NCI-H2029 treated with DMSO at 0.1 percent for 48 hours (cell line): ENCODE measurements at regions not wholly inside any gene's neighbourhood (a gene's known extent, or its start where the extent isn't known, plus 50 kb on each side); places are given as distances from the start of the nearest gene placed in this dataset.

Experiments
- DNase-seq: peaks from one replicate; lab custom pipeline; 2025; lab: John Stamatoyannopoulos, UW

DNA sequence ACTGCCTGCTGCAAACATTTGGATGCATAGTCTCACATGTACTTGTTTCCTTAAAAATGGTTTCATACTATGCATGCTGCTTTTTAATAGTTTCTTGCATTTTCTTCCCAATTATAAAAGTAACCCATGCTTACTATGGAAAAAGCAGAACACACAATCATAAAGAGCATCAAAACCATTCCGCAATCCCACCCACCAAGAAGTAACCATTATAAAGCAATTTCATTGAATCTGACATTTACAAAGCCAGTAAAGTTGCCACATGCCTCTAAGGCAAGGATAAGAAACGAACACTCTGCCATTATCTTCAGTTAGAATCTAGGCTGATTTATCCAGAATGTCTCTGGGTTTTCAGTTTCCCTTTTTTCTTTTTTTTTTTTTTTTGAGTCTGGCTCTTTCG, 92.7 kb upstream of the OSMR start:
- DNase-seq = no peak

DNA sequence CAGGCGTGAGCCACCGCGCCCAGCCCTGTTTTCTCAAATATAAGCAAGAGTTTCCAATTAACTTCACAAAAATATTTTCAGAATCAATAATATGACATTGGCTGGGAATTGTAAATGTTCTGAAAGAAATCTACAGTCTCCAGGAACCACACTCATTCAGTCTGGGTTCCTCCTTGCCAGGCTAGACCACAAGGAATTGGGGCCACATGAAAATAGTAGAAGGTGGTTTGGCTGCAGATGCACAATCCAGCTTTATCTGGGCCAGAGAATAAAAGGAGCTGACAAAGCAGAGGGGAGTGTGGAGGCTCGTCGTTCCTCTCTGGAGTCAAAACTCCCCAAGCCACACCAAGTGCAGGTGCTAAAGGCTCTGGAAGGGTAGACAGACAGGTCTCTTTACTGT, 92.0 kb upstream of the OSMR start:
- no peak for DNase-seq

DNA sequence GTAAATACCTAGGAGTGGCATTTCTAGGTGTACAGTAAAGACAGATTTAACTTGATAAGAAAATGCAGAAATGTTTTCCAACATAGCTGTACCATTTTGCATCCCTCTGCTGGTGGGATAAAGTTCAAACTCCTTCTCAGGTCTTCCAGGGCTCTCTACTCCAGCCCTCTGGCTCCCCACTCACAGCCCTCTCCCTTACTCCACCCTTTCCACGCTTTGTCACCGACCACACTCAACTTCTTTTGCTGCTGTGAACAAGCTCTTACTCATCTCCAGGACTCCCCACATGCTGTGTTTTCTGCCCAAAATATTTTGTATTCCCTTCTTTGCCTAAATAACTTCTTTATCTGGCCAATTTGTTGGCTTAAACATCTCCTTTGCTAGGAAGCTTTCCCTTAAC, 90.6 kb upstream of the OSMR start:
- DNase-seq = no peak

DNA sequence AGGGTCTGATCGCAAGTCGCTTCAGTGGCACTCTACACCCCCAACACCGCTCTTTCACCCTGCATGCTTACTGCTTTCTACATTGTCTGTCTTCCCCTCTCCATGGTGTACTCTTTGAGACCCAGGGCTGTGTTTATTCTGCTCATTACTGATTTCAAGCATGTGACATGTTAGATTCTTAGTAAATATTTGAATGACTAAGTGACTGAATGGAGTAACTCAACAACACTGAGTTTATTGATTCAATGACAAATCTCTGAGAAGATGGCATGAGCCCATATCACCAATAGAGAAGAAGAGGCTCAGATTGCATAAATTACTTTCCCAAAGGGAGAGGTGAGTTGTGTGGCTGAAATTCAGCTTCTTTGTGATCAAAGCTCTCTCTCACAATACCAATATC, 89.7 kb upstream of the OSMR start:
- no peak for DNase-seq

DNA sequence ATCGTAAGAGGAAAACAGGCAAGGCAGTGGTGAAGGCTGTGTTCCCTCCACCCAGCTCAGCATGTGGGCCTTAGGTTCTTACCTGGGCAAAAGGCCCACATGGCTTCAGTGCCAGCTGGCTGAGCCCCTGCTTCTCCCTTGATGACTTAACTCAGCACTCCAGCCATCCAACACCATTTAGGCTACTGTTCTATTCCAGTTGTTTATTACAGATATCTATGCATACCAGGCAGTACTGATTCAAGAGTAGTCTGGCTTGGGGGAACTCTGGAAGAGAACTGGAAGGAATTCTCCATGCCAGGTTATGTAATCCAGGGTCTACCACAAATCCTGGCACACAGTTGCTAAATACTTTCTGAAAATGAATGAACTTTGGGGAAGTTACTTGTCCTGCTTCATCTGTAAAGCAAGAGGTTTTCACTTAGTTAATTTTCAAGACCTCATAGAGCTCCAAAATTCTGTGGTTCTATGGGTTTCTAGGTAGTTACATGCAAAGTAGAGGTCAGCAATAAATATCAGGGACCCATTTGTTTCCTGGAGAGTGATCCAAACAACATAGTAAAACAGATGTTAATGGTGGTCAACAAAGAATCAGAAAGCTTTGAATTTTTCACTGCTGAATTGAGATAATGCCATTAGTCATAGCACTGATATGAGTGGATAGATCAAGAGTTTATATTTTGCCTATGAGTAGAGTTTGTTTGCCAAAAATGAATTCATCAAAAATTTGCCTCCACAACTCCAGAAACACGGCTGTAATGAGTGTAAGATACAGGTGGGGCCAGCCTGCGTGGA, 88.2 kb upstream of the OSMR start:
- peak; percentile 77 for DNase-seq

DNA sequence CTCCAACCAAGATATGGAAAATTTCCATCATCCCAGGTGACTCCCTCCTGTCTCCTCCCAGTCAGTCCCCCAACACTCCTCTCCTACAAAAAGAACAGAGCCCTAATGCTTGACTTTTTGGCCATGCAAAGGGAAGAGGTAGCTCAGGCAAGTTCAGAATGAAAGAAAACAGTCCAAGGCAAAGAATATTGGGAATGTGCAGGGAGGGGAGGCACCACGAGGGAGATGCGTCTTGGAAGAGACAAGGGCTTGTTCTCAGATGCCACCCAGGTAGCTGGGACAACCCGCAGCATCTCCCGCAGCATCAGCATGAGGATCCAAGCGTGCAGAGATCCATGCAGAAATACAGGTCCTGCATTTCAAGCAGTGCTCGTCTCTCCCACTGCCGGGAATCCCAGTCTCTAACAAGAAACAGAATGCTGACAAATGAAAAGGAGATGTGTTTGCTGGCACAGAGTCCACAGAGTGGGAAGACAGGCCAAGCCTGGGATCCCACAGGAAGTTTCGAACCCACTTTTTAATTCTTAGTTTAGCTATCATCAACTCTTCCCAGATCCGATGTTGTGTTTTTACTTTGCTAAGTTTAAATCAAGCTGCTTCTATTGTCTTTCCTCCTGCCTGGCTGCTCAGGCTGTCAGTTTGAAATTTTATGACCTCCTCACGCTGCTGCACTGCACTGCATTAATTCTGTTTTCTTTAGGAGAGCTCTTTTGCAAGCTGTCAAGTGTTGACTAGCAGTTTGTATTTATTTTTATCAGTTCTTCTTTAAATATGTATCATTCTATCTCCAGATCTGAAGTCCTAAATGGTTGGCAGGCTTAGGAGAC, 86.8 kb upstream of the OSMR start:
- DNase-seq = peak; percentile 14

DNA sequence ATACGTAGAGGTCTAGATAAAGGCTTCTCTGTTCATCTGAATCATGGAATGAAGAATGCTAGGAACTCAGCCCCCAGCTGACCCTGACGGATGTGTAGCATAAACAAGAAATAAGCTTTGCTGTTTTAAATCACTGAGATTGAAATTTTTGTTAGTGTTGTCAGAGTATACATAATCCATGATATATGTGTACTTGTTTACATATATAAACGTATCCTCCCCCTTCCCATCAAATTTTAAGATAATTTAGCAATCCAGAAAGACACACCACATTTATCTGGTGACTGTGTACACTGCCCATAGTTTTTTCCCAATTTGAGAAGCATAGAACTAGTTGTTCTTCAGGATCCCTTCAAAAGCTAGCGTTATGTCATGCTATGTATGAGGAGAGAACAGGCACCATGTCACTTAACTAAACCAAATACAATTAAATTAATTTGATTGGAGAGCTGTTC, 80.8 kb upstream of the OSMR start:
- DNase-seq = no peak

DNA sequence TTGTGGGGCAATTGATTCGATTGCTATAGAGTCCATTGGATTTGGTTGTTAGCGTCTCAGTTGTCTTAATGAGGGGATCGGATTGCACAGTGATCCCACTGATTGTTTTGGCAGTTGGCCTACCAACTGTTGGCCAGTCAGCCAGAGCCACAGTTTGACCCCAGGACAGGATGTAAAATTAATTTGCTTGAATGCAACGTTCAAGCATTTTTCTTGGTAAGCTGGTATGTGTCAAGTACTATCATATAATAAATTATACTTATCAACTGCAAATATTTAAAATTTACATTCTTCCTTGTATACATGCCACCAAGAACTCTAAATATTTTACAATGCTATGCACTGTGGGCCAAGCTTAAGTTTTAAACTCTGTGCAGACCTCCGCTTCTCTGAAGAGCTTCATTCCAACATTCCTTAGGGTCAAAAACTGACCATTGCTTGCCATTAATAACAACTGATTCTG, 80.4 kb upstream of the OSMR start:
- DNase-seq = peak; percentile 46

DNA sequence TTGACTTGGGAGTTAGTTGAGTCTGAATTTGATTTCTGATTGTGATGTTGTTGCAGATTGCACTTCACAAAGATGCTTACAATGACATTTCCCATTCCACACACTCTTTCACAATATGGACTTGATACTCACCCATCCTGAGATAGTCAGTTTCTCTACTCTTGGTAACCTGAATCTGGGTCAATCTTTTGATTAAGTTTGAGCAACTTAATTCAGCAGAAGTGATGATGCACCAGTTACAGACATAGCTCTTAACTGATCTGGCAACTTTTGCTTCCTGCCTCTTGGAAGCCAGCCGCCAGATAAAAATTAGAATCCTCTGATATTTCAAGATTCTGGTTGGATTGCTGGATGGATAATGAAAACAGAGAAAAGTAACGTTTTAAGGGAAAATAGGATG, 79.7 kb upstream of the OSMR start:
- DNase-seq = no peak

DNA sequence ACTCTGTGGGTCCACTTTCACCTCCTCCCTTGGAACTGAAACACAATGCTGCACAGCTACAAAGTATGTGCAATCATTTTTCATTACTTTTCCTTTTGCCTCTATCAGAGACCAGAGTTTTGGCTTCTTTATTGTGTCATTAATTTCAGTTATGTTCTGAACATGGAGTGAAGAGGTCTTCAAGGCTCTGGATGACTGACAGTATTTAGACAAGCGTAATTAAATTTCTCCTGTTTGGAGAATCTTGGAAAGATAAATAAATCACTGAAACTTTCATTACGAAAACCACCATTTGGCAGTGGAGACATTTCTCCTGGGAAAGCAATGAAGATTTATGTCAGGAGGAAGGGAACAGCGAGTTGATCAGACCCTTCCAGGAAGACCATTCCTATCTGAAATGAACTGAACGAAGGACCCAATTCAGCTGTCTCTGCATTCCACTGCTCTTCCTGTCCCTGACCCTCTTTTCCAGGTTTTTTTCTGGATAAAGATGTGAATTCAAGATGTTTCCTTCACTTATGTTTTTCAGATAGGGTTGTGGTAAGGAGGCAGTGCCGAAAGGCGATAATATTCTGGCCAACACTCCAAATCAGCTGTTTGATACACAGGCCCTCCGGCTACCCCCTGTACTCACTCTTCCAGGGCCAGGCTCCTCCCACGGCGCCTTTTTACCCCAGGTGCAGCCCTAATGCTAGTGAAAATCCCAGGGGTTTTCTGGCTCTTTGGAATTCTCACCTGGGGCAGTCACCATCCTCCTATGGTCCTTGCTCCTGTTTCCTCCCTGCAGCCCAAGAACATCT, 77.2 kb upstream of the OSMR start:
- DNase-seq = no peak

DNA sequence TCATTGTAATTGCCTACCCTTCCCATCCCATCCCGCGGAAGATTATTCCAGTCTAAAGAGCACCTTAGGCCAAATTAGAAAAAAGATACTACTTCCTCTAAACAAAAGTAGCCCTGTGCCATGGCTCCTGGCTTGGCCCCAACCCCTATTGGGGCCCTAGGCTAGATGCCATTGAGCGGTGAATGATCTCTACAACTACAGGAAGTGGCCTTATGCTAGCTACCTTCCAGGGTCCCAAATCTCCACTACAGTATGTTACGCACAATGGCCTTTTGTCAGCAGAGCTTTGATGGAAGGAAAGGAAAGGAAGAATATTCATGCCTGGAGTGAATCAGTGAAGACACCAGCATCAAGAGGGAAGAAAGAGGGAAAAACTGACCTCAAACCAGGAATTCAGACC, 73.3 kb upstream of the OSMR start:
- DNase-seq = no peak

DNA sequence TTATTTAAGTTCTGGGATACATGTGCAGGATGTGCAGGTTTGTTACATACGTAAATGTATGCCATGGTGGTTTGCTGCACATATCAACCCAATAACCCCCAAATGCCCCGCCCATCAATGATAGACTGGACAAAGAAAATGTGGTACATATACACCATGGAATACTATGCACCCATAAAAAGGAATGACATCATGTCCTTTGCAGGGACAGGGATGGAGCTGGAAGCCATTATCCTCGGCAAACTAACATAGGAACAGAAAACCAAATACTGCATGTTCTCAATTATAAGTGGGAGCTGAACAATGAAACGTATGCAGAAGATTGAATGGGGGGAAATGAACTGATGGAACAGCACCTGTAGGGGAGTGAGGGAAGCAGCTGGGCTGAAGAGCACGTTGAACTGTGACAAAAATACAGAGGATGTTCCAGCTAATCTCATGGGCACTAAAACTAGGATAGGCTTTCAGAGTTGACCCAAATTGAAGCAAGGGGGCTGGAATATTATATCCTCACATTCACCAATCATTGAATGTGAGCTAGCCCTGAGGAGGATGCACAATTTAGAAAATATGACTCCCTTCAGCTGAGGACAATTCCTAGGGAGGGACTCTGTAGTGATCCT, 70.5 kb upstream of the OSMR start:
- DNase-seq = no peak

DNA sequence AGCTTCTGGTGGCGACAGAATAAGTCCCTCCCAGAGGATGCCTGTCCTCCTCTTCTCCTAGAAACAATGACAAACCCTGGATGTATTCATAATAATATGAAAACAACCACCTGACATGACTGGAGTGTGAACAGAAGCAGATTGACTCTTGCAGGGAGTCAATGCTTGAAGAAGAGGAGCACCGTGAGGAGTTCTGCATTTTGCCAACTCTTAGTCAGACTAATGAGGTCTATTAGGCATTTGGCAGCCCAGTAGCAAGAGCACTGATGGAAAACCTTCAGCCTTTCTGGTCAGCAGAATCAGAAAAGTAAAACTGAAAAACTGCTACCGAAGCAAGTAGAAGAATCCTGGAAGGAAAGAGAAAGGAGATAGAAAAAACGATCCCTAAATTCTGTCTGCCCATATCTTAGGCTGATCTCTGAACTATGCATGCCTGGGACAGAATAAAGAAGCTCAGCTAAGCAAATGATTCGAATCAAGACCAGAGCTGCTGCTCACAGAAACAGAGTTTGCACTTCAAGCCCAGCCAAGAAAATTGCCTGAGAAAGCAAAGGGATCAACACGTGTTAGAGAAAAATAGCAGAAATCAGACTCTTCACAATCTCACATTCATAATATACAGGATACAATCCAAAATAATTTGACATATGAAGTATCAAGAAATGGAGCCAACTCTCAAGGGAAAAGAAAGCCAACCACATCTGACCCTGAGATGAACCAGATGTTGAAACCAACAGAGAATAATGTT, 69.5 kb upstream of the OSMR start:
- no peak for DNase-seq

DNA sequence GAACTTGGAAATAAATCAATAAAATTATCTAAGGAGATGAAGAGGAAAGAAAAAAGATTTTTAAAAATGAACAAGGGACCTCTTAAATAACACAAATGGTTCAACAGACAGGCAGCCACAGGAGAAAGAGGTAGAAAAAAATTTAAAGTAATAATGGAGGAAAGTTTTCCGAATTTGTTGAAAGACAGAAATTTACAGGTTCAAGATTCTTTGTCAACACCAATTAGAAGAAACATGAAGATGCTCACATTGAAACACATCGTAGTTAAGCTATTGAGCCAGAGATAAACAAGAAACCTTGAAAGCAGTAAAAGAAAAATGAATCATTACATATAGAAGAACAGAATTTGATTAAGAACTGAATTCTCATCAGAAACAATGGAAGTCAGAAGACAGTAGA, 68.7 kb upstream of the OSMR start:
- DNase-seq = no peak

DNA sequence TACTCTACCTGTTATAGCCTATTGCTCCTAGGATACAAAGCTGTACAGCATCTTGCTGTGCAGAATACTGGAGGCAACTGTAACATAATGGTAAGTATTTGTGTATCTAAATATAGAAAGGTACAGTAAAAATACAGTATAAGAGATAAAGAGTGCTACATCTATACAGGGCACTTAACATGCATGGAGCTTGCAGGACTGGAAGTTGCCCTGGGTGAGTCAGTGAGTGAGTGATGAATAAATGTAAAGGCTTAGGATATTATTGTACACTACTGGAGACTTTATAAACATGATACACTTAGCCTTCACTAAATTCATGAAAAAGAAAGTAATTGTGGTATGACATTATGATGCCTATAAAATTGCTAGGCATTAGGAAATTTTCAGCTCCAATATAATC, 65.5 kb upstream of the OSMR start:
- no peak for DNase-seq

DNA sequence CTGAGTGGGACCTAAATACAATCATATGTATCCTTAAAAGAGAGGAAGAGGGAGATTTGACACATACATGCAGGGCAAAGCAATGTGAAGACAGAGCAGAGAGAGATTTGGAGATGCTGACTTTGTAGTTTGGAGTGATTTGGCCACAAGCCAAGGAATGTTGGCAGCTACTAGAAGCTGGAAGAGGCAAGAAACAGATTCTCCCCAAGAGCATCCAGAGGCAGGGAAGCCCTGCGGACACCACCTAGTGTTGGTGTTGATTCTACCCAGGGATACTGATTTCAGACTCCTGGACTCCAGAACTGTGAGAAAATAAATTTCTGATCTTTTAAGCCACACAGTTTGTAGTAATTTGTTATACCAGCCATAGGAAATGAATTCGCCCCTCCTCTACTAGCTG, 64.9 kb upstream of the OSMR start:
- DNase-seq = peak; percentile 40

DNA sequence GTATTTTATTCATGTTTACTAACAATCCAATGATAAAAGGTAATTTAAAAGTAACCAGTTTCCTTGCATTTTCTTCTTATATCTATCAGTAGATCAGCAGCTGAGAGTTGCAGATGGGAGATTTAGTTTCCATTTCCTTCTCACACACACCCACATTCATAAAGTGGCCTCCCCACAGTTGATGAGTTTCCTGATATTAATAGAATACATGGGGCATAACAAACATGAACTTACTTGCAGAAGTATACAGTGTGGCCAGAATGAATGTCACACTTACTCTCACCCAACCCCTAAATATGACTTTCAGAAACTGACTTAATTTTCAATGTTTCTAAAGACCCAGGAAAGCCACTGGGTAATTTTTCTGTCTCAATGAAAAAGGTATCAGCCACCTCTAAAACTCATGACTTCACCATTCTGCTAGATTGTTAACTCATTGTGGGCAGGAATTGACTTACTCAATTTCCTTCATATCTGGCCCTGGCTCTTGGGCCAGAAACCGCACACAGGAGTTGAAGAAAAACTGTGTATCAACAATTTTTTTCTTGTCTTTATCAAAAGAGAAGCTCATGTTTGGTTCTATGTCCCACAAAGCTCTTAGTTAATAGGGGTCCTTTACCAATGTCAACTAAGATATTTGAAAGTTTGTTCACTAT, 63.5 kb upstream of the OSMR start:
- DNase-seq = no peak

DNA sequence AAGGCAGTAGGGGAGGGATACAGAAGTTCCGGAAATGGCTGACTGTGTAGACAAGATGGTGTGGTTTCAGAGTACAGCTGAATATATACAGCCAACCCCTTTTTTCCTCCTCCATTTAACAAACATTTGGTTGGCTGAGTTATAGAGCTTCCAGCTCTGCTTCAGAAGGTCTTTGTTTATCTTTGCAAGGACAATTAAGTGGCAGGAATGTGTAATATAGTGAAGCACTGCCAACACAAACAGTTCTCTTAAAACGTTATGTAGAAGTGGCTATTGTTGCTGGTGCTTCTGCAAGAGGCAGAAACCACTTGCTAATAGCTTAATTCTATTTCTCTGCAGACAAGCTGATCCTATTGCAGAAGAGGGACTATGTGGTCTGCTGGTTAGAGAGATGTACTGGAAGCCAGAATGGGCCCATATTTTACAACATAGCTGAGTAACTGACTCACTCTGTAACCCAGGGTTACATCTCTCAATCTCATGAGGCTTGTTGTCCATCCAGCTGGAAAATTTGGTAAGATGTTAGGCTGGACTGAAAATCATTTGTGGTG, 62.7 kb upstream of the OSMR start:
- peak; percentile 96 for DNase-seq

DNA sequence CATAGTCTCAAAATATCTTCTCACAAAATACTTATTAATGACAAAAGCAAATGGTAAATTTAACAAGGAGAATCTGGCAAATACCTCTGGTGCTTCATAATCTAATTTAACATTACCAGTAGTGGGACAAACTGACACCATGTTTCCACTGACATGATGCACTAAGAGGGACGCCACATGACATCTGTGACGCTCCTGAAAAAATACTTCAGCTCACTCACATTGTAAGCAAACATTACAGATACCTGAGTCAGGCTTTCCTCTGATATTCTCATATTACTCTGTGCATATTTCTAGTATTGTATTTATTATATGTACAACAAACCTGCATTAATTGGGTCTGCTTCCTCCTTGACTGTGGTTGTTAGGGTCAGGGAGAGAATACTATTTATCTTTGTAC, 56.7 kb upstream of the OSMR start:
- DNase-seq = peak; percentile 25

DNA sequence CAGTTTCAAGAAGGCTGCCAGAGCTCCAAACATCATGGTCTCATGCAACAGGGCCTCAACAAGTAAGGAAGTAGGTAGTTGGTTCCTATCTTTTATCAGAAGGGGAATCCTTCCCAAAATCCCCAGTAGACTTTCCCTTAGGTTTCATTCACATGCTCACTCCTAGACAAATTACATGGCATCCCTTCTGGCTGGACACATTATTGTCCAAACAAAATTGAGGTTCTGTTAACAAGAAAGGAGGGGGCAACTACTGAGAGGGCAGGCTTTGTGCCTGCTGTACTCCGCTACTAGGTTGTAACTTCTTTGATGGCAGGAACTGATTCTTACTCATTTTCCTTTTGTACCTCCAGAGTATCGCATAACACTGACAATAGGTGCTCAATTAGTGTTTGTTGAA, 56.0 kb upstream of the OSMR start:
- DNase-seq = no peak
